ENCODE measurements at regions not wholly inside any gene's neighbourhood (a gene's known extent, or its start where the extent isn't known, plus 50 kb on each side); places are given as distances from the start of the nearest gene placed in this dataset.

DNA sequence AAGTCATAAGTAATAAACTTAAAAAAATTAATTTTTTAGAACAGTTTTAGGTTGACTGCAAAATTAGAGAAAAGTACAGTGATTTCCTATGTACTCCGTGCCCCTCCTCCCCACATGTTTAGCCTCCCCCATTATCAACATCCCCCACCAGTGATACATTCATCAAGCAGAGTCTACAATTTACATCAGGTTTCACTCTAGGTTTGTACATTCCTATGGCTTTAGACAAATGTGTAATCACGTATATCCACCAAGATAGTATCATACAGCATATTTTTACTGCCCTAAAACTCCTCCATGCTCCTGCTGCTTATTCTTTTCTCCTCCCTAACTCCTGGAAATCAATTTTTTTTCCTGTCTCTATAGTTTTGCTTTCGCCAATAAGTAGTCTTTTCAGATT lies 438.7 kb downstream of the LRFN5 start:
- DNase-seq, result no peak

DNA sequence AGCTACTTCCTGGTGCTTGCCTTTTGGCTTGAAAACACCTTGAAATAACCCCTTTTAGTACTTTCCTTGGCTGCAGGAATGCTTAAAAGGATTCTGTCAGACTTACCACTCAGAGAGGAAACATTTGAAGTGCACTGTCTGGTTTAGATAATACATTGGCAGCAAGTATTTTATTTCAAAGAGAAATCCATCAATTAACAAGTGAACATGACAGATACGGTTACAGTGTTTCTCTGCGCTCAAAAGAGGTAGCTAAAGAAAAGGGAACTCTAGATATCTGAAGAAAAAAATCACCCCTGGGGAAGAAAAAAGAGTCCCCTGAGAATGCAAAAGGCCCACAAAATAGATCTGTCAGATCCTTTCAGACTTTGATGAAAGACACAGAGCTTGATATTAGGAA lies 421.9 kb downstream of the LRFN5 start:
- no peak for DNase-seq

DNA sequence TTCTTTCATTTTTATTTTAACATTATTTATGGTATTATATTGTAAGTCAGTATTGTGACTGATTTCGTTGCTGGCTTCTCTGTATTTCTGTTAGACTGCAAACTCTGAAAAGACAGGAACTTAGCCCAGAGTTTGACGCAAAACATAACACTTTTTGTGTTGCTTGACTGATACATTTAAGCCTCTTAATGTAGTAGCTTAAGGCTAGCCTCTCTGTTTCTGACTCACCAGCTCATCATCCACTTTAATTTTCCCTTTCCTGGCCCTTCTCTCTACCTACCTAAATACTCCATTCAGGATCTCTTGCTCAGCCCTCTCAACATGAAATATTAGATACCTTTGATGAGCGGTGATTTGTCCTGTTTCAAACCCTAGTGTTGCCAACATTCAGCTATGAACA lies 420.6 kb downstream of the LRFN5 start:
- DNase-seq, result no peak

DNA sequence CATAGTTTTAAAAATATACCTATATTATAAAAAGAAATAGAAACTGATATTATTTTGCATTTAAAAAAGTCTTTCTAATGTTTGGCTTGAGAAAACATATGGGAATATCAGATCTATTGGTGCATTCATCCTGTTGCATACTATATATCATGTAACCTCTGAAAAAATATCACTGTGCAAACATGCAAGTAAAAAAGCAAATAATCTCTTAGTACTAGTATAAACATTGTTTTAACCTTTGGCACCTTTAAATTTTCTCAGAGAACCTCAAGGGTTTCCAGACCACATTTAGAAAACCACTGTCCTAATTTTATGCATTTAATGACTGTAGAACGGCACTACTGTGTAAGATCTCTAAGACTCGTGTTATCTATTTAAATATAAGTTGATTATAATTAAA lies 416.8 kb downstream of the LRFN5 start:
- no peak for DNase-seq

DNA sequence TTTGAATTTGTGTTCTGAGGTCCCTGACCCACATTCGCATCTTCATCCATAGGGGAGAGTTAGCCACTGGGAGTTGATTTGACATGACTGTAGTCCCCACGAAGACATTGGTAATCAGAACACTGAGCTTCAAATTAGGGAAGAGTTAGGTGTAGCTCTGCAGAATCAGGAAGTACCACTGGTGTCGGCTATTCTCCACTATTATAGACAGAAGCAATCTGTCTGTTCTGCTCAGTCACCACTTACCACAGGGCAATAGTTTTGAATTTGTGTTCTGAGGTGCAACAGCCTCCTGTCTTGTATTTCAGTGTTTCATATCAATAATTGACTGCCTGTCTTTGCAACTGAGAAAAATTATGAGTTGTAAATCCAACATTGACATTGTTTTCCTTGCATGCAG lies 407.6 kb downstream of the LRFN5 start:
- DNase-seq, result no peak

DNA sequence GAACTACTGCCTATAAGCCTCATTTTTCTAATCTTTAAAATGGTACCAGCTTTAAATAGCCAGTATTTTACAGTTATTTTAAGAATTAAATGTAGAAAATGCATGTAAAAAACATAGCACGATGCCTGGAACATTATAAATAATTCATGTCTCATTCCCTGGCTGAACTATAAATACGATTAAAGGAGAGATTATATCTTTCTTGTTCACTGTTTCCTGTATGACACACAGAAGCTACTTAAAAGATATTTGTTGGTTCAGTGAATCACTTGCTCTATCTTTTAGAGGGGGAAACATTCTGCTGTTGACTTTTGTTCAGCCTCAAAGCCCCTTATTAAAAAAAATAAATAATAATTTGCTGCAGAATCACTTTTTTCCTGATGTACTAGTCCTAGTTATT lies 406.9 kb downstream of the LRFN5 start:
- no peak for DNase-seq

DNA sequence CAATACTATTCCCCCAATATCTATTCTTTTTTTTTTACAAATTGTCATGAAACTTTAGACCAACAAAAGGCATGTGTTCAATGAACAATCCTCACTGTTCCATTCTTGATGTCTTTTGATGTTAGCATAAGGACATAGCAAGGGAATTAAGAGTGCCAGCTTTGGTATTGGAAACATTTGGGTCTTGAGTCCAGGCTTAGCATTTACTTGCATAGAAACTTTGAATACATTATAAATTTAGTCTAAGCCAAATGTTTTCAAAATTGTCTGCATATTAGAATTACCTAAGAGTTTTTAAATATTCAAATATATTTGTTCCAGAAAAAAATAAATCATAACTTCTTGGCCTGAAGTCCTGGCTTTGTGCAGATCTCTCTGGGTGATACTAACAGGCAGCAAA lies 406.5 kb downstream of the LRFN5 start:
- DNase-seq, result no peak

DNA sequence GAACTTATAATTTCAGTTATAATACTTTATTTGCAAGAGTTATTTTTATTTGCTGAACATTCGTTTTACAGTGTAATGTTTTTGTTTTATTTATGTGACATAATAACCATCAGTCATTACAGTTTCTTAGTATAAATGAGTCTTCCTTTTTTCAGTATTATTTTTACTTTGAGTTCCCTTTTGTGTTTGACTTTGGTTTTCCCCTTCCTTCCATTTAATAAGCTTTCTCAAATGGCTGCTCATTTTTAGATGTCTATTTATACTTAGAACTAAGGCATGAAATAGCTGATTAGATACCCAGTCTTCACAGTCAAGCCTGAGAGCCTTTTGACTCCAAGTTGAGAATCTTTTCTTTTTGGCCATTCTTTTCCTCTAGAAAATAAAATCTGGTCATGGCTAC lies 404.5 kb downstream of the LRFN5 start:
- no peak for DNase-seq

DNA sequence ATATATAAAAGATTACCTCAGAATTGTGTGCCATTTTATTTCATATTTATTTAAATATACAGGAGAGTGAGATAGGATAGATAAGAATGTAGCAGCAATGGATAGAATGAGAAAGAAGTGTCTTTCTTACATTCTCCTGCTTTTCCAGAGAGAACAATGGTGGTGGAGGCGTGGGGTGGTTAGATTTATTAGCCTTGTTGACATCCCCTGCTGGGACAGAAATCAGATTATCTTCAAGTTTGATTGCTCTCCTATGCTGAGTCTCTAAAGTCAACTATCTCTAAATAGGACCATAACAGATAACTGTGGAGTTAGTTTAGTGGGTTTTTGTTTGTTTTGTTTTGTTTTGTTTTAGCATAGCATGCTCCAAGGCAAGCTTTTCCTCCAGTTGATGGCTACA lies 397.6 kb downstream of the LRFN5 start:
- no peak for DNase-seq

DNA sequence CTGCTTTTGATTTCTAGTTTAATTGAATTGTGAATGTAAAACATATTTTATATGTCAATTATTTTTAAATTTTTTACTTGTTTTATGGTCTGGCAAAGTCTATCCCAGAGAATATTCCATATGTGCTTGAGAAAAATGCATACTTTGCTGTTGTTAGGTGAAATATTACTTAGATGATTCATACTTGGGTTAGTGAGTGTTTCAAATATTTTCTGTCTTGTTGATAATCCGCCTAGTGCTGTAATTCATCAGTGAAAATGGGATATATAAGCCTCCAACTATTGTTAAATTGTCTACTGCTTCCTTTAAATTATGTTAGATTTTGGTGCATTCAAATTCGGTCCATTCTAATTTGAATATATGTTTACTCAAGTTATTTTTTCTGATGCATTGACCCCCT lies 395.5 kb downstream of the LRFN5 start:
- DNase-seq, result no peak

DNA sequence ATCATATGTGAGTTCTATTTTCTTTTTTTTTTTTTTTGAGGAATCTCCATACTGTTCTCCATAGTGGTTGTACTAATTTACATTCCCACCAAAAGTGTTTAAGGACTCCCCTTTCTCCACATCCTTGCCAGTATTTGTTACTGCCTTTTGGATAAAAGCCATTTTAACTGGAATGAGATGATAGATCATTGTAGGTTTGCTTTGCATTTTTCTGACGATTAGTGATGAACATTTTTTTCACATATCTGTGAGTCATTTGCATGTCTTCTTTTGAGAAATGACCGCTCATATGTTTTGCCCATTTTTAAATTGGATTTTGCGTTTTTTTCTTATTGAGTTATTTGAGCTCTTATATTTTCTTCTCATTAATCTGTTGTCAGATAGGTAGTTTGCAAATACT lies 394.8 kb downstream of the LRFN5 start:
- DNase-seq, result no peak

DNA sequence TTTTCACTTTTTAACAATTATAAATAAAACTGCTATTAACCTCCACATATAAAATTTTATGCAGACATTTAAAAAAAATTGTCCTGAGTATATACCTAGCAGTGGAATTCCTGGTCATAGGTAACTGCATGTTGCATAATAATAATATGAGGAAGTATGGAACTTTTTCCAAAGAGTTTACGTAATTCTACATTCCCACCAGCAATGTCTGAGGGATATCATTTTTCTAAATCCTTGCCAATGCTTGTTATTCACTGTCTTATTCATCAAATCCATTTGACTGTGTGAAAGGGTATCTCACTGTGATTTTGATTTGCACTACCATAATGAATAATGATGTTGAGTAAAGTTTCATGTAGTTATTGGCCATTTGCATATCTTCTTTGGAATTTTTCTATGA lies 393.8 kb downstream of the LRFN5 start:
- no peak for DNase-seq

DNA sequence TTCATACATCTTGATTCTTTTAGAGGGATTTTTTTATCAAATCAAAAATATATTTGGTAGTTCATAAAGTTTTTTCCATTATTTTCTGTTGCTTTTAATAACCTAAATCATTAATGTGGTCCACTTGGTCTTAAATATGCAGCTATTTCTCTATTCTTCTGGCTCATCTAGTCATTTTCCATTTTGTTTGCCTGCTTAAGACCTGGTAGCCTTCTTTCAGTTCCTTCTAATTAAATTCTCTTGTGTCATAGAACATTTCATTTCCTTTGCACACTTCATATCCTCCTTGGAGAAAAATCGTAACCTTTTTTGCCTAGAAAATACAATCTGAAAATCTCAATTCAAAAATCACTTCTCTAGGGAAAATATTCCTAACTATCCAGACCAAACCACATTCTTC lies 387.0 kb downstream of the LRFN5 start:
- DNase-seq, result no peak

DNA sequence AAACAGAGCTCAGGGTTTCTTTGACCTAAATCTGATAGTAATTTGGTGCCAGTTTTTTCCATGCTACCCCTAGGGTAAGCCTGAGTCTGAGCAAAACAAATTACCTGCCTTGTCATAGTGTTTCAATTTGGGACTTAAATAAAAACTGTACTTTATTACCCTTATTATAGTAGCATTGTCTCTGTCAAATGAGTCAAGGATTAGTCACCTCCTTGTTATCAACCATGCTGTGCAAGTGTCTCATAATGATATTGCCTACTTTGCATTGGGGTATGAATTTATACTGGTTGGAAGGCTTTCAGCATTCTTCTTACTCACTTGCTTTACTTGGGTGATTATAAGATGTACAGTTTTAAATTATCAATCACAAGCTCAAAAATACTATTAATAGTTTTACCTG lies 380.0 kb downstream of the LRFN5 start:
- no peak for DNase-seq

DNA sequence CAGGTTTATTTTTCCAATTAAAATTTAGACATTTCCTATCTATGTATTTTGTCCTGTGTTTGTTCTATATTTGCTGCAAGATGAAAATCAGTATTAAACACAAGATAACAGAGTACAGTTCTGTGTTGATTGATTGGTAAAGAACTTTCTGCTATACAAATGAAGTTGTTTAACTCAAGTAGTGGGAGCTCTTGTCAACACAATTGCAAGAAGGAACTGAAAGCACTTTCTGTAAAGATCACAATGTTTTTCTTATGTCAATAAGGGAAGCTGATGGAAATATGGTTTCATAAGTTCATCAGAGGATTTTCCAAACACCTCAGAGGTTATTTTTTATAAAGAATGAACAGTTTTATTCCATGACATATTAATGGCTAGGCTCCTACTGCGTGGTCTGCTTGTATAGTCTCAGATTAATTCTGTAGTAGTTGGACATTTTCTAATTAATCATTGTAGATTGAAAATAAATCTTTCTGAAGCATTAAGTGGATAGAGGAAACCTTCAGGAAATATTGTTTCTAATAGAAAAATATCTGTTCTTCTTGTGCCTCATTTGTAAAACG lies 379.5 kb downstream of the LRFN5 start:
- no peak for DNase-seq

DNA sequence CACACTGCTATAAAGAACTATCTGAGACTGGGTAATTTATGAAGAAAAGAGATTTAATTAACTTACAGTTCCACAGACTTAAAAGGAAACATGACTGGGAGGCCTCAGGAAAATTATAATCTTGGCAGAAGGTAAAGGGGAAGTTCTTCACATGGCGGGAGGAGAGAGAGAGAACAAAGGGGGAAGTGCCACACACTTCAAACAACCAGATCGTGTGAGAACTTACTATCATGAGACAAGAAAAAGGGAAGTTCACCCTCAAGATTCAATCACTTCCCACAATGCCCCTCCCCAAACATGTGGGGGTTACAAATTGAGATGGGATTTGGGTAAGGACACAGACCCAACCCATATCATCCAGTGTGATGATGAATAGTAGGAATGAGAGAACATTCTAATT lies 366.5 kb downstream of the LRFN5 start:
- no peak for DNase-seq

DNA sequence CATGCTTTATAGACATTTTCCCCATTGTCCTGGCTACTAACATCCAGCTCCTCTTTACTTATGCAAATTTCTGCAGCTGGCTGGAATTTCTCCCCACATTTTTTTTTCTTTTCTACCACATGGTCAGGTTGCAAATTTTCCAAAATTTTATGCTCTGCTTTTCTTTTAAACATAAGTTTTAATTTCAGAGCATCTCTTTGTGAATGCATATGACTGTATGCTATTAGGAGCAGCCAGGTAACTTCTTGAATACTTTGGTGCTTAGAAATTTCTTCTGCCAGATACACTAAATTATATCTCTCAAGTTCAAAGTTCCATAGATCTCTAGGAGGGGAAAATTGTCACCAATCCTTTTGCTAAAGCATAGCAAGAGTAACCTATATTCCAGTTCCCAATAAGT lies 365.9 kb downstream of the LRFN5 start:
- DNase-seq, result no peak

DNA sequence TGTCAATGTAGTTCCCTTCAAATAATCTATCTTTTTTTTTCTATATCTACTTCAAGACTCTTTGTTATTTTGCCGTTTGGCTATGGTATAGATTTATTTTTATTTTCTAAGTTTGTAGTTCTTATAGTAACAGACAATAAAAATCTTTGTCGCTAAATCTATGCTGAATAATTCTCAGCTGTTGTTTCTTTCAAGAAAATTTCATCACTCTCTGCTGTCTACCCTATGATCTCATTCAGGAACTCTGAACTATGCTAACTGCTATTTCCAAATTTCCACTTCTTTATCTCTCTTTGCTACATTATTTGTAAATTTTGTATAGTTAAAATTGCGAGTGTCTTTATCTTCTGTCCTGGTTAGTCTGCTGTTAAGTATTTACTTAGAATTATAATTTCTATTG lies 353.6 kb downstream of the LRFN5 start:
- DNase-seq, result no peak

DNA sequence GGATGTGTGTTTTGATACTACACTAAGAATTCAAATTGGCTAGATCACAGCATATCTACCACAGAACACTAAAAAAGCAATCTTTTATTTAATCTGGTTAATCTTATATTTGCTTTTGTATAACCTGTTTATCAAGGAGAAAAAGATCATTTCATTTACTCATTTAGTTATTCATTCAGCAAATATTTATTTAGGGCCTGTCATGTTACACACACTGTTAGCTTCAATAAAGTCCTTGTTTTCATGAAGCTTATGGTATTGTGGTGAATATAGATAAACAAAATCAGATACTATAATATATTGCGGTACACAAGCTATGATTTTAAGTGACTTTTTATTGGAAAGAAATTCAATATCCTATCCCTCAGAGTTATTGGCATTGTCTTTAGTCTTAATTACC lies 350.8 kb downstream of the LRFN5 start:
- no peak for DNase-seq
